ENCODE measurements at regions not wholly inside any gene's neighbourhood (a gene's known extent, or its start where the extent isn't known, plus 50 kb on each side); places are given as distances from the start of the nearest gene placed in this dataset.

DNA sequence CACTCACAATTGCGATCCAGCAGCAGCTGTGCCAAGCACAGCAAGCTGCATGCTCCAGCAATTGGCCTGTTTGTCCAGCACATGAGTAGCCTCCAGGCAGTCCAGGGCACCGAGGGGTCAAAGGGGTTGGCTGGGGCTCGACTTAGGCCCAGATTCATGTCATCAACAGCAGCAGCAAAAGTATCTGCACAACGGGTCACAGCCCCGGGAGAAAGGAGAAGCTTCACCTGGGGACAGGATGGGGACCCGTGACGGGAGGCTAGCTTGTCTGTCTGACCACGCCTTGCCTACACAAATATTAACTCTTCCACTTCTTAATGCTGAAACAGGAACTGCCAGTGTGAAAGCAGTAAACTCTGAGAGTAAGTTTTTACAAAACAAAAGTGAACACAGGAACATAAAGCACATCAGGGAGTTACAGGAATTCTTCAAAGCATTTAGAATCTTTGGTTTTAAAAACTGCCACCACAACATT is 191.2 kb downstream of the PIK3R1 start:
- no peak for DNase-seq (ENCODE audit: low read depth in 4 of 4, low spot score in 2 of 4)

DNA sequence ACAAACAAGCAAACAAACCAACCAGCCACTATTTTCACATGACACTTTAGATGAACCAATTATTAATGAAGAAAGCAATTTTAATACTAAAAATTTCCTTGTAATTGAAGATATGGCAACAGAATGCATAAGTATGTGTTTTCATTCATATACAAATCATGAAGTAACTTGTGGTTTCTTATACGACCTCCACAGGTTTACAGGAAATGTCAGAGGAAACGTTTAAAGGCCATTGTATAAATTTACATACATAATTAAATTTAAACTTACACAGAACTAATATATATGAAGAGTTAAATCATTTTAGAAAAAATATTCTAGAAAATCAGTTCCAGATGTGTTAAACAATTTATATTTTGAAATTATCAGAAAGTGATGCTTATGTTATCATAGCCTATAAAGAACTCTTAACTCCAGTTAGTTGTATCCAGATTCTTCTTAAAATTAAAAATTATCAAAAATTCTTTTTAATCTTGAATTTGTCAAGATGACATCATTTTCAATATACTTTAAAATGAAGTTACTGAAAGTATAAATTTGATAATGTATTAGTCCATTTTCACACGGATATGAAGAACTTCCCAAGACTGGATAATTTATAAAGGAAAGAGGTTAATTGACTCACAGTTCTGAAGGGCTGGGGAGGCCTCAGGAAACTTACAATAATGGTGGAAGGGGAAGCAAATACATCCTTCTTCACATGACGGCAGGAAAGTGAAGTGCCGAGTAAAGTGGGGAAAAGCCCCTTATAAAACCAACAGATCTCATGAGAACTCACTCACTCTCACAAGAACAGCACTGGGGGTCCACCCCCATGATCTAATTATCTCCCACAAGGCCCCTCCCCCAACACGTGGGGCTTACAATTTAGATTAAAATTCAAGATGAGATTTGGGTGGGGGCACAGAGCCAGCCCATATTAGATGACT is 192.0 kb downstream of the PIK3R1 start:
- no peak for DNase-seq (ENCODE audit: low read depth in 4 of 4, low spot score in 2 of 4)

DNA sequence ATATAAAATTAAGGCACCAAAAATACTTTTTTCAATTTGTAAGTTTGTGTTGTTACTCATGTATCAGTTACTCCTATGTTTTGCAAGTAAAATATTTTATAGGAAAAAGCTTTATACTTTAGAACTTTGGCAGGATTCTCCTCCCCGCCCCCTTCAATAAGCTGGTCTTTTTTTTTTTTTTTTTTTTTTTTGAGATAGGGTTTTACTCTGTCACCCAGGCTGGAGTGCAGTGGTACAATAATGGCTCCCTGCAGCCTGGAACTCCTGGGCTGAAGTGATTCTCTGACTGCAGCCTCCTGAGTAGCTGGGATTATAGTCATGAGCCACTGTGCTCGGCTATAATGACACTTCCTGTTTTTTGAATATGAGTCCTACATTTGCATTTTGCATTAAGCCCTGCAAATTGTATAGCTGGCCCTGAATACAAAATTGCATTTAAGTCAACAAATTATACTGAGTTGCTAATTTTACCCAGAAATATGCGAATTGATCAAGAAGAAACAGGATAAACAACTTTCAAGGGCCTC is 192.9 kb downstream of the PIK3R1 start:
- no peak for DNase-seq (ENCODE audit: low read depth in 4 of 4, low spot score in 2 of 4)

DNA sequence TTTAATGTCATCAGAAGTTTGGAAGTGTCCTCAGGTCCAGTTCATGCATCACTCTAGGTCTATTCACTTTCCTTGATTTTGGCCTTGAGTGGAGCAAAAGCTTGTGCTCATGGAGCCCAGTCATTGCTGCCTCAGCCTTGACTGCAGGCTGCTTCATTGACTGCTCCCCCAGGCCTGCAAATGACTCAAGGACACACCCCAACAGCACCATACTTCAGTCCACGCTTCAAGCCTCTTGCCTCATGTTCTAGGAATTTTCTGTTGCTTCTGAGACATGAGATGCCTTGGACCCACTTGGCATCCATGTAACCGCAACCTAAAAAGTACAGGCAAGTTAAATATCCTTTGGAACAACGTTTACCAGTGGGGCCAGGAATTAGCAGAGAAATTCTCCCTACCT is 193.7 kb downstream of the PIK3R1 start:
- DNase-seq (ENCODE audit: low read depth in 4 of 4, low spot score in 2 of 4), result no peak

DNA sequence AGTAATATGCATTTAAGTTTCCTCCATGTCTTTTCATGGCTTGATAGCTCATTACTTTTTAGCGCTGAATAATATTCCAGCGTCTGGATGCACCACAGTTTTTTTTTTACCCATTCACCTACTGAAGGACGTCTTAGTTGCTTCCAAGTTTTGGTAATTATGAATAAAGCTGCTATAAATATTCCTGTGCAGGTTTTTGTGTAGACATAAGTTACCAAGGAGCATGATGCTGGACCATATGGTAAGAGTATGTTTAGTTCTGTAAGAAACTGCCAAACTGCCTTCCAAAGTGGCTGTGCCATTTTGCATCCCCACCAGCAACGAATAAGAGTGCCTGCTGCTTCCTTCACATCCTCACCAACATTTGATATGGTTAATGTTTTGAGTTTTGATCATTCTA is 195.6 kb downstream of the PIK3R1 start:
- no peak for DNase-seq (ENCODE audit: low read depth in 4 of 4, low spot score in 2 of 4)

DNA sequence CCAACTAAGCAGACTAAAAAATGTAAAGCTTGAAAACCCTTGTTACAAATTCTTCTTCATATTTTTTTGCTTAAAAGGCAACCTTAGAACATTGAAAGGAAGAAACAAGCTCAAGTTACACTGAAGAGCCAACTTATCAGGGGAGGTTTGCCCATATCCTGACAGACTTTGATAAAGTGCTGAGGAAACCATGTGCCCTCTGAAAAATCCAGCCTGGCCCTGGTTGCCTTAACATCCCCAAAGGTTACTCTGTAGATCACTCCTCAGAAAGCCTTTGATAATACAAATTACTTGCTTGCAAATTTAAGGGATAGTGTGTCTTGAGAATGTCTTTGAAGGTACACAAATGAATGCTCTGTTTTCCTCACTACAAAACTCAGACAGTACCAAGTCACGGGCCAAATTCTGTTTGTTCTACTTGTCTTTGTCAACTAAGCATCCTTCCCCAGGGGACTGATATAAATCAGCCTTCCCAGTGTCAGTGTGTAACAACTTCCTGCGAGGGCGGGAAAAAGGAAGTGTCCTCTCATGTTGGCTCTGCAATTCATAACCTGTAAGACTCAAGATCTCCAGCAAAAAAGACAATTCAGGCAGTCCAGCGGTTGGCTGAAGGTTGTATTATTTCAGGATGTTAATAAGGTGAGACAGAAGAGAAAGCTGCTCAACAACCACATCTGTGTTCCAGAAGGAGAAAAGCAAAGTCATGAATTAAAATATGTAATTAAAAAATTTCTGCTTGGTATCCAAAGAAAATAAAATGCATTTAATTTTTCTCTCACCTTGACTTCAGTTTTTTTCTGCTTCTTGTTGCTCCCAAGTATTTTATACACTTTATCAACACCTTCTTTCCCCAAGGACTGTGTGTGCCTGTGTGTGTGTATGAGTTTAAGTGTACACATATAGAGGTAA is 199.9 kb downstream of the PIK3R1 start:
- no peak for DNase-seq (ENCODE audit: low read depth in 4 of 4, low spot score in 2 of 4)

DNA sequence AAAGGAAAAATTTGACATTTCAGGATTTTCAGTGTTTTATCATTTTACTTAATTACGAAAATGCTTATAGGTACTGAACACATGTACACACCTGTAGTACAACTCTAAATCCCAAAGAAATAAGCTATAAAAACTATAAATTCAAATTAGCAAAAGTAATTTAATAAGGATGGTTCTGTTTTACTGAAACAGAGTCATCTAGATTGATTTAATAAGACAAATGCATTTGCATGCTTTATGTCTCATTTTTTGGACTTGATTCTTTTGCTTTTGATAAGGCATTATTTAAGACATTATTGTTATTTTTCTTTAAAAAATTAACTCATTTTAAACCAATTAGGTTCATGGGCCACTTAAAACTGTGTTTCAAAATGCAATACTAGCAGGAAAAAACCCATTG is 201.2 kb downstream of the PIK3R1 start:
- DNase-seq (ENCODE audit: low read depth in 4 of 4, low spot score in 2 of 4), result no peak

DNA sequence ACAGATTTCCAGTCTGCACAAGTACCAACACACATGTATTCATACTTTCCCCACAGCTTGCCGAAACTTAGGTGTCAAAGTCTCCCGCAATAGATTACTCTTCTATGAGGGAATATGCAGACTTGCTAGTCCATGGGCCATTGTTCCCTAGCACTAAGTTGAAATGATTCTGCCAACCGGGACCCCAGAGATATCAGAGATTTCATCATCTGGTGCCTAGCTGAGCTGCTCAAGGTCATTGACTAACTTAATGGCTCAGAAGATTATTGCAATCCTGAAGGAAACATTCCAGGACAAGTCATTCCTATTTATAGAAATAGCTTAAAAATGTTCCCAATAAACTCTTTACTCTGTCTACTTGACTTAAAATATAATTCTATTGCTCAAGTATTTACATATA is 202.6 kb downstream of the PIK3R1 start:
- no peak for DNase-seq (ENCODE audit: low read depth in 4 of 4, low spot score in 2 of 4)

DNA sequence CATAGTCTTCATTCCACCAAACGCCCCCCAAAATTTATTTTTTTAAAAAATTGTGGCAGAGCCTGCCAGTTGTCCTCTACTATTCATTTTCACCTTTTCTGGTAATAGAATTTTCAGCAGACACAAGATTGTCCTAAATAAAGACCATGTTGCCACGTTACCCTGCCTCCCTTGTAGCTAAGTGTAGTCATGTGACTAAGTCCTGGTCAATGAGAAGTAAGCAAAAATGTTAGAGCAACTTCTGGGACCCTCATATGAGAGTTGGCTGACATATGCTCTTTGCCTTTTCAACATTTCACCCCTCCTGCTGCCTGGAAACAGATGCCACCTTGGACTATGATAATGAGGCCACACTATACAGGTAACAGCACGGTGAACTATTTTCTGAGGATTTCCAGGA is 203.1 kb downstream of the PIK3R1 start:
- DNase-seq (ENCODE audit: low read depth in 4 of 4, low spot score in 2 of 4), result no peak

DNA sequence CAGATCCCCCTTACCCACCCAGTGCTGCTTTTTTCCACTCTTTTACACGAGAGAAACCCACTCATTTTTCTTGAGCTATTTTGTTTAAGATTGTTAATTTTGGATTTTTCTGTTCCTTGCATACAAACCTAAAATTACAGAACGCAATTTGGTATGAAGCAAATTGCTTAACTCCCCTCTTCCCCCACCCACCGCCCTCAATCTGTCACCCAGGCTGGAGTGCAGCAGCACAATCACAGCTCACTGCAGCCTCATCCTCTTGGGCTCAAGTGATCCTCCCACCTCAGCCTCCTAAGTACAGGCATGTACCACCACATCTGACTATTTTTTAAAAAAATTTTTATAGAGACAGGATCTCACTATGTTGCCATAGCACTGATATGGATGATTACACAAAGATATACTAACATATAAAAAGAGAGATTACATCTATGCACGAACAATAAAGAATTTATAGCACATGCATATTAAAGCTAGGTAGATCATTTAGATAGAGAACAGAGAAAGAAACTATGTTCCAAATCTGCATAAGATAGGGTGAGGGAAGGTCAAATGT is 203.6 kb downstream of the PIK3R1 start:
- no peak for DNase-seq (ENCODE audit: low read depth in 4 of 4, low spot score in 2 of 4)

DNA sequence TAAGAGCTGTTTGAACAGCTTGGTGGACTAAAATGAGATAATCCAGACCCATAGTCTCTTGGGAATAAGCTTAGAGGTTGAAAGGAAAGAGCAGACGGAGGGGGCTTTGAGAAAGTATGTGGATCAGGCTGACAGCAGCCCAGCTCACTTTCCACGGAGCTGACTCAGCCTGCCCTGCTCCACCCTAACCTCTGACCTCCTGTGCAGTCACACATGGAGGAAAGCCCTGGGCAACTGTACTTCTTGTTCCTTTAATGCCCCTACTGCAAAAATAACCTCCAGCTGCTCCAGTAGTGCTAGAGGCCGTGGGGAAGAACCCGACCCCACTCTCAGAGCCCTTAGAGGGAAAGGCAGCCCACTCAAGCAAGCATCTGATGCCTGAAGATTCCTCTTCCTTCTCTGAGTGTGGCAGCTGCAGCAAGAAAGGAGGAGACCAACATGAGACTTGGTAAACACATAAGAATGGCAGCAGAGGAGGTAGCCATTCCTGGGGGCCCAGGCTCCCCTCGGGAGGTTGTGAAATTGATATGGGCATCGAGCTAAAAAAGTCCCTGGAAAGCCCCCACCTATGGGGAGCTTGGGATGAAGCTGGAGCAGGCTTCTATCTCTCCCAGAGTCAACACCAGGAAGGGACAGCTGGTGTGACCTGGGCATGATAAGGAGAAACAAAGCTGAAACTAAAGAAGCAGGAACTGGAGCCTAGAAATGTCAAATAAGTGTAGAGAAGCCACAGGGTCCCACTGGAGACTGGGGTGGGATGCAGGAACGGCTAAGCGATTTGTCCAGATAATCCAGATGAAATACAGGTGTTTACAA is 204.3 kb downstream of the PIK3R1 start:
- no peak for DNase-seq (ENCODE audit: low read depth in 4 of 4, low spot score in 2 of 4)

DNA sequence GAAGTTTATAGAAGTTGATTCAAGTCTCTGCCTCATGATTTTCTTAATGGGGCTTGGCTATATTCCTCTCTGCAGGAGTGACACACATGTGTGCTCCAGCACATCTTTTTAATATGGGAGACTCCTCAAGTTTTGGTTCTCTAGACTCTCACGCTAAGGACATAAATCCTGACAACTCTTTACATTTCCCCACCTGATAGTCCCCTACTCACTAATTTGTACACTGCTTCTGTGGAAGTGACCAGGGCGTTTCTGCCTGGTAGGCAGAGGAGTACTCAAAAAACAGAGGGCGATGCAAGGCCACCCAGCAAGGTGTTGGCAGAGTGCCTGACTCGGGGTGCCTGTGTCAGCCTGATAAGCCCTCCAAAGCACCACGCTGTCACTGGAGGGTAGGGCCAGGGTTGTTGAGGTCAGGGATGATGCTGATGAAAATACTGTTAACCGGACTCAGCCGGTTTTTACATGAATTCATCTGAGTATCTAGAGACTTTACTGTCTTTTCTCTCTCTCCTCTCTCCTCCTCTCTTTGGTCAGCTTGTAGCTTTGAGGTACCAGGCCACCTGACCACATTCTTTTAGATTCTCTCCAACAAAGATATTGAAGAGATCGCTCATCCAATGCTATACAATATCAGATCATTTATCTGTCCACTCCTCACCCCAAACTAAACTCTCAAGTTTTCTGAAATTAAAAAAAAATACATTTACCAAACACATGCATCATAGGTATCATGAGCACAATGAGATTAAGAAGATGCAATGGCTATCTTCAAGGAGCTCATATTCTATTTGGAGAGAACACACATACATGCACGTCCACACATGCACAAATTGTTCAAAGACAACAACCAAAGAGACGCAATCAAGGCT is 205.2 kb downstream of the PIK3R1 start:
- DNase-seq (ENCODE audit: low read depth in 4 of 4, low spot score in 2 of 4), result no peak

DNA sequence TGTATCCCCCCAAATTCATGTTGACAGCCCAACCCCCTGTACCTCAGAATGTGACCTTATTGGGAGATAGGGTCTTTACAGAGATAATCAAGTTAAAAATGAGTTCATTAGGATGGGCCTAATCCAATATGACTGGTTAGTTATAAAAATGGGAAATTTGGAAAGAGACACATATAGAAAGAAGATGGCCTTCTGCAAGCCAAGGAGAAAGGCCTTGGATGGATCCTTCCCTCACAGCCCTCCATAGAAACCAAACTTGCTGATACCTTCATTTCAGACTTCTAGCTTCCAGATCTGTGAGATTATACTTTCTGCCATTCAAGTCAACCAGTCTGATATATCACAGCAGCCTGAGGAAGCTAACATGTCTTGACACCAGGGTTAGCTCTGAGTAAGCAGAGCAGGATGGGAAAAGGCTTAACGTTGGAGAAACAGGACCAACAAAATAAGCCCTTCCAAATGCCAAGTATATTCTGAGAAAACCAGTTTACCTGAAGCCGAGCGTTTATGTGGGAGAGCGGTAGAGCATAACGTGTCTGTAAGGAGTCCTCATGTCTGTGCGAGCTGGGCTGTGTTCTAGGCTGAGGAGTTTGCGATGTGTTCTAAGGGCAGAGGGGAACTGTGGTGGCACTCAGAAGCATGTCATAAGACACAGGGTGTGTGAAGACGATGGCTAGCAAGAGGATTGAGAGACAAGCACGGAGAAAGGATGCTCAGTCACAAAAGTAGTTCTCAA is 206.1 kb downstream of the PIK3R1 start:
- no peak for DNase-seq (ENCODE audit: low read depth in 4 of 4, low spot score in 2 of 4)

DNA sequence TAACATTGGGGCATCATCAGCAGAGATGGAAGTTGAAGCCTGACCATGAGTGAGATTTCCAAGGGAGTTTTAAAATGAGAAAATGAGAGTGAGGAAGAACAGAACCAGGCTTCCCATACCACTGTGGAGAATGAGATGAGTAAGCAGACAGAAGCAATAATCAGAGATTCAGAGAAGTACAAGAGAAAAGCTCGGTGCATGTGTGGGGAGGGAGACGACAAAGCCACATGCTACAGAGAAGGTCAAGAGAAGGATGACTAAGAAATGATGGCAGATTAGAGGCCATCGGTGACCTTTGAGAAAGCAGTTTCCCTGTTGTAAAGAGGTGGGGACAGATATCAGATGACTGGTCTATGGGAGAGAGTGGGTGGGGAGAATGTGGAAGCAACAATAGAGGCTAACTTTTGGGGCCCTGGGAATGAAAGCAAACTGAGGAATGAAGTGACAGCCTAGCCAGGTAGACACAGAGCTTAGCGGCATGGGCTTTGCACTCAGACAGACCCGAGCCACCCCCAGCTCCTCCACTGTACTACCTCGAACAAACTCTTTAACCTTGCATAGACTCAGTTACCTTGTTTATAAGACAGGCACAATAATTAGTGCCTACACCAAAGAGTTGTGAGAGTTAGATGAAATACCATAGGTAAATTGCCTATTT is 207.7 kb downstream of the PIK3R1 start:
- no peak for DNase-seq (ENCODE audit: low read depth in 4 of 4, low spot score in 2 of 4)

DNA sequence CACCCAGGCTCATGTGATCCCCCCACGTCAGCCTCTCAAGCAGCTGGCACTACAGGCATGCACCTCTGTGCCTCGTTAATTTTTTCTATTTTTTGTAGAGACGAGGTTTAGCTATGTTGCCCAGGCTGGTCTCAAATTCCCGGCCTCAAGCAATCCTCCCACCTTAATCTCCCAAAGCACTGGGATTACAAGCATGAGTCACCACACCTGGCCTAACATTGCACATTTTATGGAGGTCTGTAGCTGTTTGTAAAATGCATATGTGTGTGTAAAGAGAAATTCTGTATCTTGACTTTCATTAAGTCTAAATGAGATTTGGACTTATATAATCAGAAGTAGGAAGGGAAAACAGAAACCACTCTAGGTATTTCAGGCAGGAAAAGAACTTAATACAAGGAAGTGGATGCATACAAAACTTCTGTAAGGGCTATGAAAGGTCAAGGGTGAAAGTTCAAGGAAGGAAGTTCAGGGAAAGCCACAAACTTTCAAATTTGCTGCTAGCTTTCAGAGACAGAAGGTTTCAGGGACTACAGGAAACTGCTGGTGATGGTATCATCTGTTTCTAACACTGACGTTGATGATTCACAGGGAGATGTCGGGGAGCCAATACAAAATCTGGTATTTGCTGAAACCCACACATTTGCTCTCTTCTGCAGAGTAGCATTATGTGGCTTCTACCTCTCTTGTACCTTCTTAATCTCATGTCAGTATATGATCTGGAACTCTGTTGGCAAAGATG is 209.4 kb downstream of the PIK3R1 start:
- DNase-seq (ENCODE audit: low read depth in 4 of 4, low spot score in 2 of 4), result no peak

DNA sequence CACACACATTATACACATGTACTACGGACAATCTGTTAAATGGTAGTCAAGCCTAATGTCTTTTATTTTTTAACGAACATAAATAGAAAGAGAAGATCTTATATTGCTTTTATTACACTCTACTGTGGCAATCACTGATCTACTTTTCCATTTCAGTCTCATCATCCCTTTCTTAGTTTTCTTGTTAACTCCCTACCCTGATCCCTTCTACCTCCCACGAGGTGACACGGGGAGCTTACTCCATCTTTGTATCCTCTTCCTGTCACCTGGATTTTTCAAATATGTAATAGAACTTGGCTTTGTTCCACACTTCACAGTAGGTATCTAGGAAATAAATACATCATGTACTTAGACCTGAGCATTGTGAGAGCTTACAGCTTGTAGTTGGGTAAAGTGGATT is 211.0 kb downstream of the PIK3R1 start:
- DNase-seq (ENCODE audit: low read depth in 4 of 4, low spot score in 2 of 4), result no peak

DNA sequence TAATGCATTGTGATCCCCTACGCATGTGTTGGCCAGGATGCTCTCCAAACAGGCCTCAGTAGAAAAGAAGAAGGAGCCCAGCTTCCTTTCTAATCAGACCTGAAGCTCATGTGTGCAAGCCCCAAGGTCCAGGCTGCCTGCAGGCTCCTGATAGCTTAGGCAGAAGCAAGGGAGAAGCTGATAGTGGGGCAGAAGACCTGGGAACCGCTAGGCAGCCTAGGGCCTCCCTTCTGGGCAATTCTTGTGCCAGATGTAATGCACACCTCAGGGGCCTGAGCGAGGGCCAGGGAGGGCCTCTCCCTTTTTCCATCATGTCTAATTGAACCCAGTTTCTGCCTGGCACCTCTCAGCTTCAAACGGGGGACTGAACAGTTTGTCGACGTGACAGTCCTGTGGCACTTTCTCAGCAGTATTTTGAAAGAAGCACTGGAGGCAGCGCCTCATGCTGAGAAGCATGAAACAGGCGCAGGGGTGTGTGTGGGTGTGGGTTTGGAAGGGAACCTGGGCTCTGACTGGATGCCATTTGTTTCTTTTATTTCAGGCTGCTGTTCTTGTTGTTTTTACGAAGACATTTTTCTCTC is 212.8 kb downstream of the PIK3R1 start:
- DNase-seq (ENCODE audit: low read depth in 4 of 4, low spot score in 2 of 4), result no peak
